Endodermal cell (in vitro differentiated cells): ENCODE measurements at regions not wholly inside any gene's neighbourhood (a gene's known extent, or its start where the extent isn't known, plus 50 kb on each side); places are given as distances from the start of the nearest gene placed in this dataset.

Experiments
- DNase-seq: peaks from one replicate; pipeline ENCODE4 v3.0.0-alpha.2; 2017
- H3K27ac ChIP-seq: 2 replicates; pipeline ENCODE4 v1.5.1; 2013; ENCODE audit warnings: mild to moderate bottlenecking, low read depth, low read length, moderate library complexity
- H3K27me3 ChIP-seq: 2 replicates; pipeline ENCODE4 v1.6.1; 2013; ENCODE audit warnings: mild to moderate bottlenecking, low read length, moderate library complexity; ENCODE audit not compliant: insufficient read depth, control insufficient read depth, poor library complexity, severe bottlenecking
- H3K36me3 ChIP-seq: 2 replicates; pipeline ENCODE4 v1.7.0; 2013; ENCODE audit warnings: mild to moderate bottlenecking, low read length, moderate library complexity; ENCODE audit not compliant: control insufficient read depth, insufficient read depth
- H3K4me1 ChIP-seq: one replicate; pipeline ENCODE4 v1.7.0; 2013; ENCODE audit warnings: low read length; ENCODE audit not compliant: control insufficient read depth, insufficient read depth
- H3K4me3 ChIP-seq: 2 replicates; pipeline ENCODE4 v1.5.1; 2013; ENCODE audit warnings: mild to moderate bottlenecking, low read length, moderate library complexity
- H3K9ac ChIP-seq: 2 replicates; pipeline ENCODE4 v1.6.1; 2013; ENCODE audit warnings: mild to moderate bottlenecking, low read length, moderate library complexity; ENCODE audit not compliant: poor library complexity, severe bottlenecking; ENCODE audit errors: extremely low read depth
- H3K9me3 ChIP-seq: 2 replicates; pipeline ENCODE4 v1.6.1; 2013; ENCODE audit warnings: mild to moderate bottlenecking, low read length, moderate library complexity; ENCODE audit not compliant: control insufficient read depth
- H3K27ac Mint-ChIP-seq: 2 replicates; pipeline ENCODE4 v1.8.0; 2020; ENCODE audit warnings: mixed read lengths
- H3K27me3 Mint-ChIP-seq: 2 replicates; pipeline ENCODE4 v1.8.0; 2021; ENCODE audit warnings: mild to moderate bottlenecking, mixed read lengths; ENCODE audit not compliant: insufficient read depth
- H3K36me3 Mint-ChIP-seq: 2 replicates; pipeline ENCODE4 v1.8.0; 2020; ENCODE audit warnings: low read depth, mixed read lengths
- H3K4me1 Mint-ChIP-seq: 2 replicates; pipeline ENCODE4 v1.8.0; 2020; ENCODE audit warnings: mixed read lengths
- H3K4me3 Mint-ChIP-seq: 2 replicates; pipeline ENCODE4 v1.8.0; 2020; ENCODE audit warnings: mild to moderate bottlenecking, moderate library complexity, mixed read lengths
- H3K9me3 Mint-ChIP-seq: 2 replicates; pipeline ENCODE4 v1.8.0; 2020; ENCODE audit warnings: mild to moderate bottlenecking, mixed read lengths
- WGBS, 2 experiments: methylation state at CpG; one replicate each; pipeline versions ENCODE4 v1.1.5 to v1.1.7; 2013; ENCODE audit warnings: missing lambda C conversion rate in 2 of 2, mixed read lengths in 1 of 2; ENCODE audit not compliant: insufficient coverage in 1 of 2, insufficient read length in 1 of 2; 5-methylcytosine and 5-hydroxymethylcytosine counted together
- TF ChIP-seq, protein P1 (sequence below): fragments of 200-600 bp; sonication (generic); conservative IDR thresholded peaks from 2 replicates; pipeline ENCODE4 v1.5.0; 2021; ENCODE audit warnings: antibody characterized with exemption, mild to moderate bottlenecking

DNA sequence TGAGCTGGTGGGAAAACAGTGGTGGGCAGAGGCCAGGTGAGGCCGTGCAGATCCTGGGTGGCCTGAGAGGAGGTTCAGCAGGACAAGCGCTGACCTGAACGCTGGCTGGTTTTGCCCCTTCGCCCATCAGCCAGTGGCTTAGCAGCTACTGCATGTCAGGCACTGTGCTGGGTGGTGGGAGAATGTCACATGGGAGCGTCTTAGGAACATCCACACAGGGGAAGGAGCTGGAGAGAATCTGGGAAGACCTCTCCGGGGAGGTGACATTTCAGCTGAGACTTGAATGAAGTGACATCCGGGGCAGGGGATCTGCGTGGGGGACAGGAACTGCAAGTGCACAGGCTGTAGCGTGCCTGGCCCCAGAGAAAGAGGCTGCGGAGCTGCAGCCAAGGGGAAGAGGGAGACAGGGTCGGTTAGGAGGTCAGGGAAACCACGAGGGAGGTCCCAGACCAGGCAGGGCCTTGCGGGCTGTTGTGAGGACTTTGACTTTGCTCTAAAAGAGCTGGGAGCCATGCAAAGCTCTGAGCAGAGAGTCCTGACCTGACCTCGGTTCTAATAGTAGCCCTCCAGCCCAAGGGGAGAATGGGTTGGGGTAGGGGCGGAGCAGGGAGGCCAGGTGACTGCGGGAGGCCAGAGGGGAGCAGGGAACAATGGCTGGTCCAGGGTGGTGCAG lies 156.8 kb upstream of the PTPN1 start:
- Mint-ChIP-seq H3K27ac (no peak overlapping the region), H3K4me1 (peaks cover 9% of the 10 kb centered on the region), H3K4me3 (no peak overlapping the region), H3K9me3 (no peaks in the 10 kb centered on the region), H3K27me3 (no peaks in the 10 kb centered on the region), H3K36me3 (no peaks in the 10 kb centered on the region)
- no peaks in the 10 kb centered on the region for H3K9me3 ChIP-seq
- WGBS, 2 experiments, result 77 to 86% methylated on average over 11 to 16 of the region's 16 CpGs
- DNase-seq, result no peak
- H3K4me3 ChIP-seq, result no peak overlapping the region
- no peak overlapping the region for H3K9ac ChIP-seq
- H3K36me3 ChIP-seq, result no peaks in the 10 kb centered on the region
- H3K4me1 ChIP-seq, result no peaks in the 10 kb centered on the region
- TF ChIP-seq, protein P1, sequence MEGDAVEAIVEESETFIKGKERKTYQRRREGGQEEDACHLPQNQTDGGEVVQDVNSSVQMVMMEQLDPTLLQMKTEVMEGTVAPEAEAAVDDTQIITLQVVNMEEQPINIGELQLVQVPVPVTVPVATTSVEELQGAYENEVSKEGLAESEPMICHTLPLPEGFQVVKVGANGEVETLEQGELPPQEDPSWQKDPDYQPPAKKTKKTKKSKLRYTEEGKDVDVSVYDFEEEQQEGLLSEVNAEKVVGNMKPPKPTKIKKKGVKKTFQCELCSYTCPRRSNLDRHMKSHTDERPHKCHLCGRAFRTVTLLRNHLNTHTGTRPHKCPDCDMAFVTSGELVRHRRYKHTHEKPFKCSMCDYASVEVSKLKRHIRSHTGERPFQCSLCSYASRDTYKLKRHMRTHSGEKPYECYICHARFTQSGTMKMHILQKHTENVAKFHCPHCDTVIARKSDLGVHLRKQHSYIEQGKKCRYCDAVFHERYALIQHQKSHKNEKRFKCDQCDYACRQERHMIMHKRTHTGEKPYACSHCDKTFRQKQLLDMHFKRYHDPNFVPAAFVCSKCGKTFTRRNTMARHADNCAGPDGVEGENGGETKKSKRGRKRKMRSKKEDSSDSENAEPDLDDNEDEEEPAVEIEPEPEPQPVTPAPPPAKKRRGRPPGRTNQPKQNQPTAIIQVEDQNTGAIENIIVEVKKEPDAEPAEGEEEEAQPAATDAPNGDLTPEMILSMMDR, result no peak
- no peaks in the 10 kb centered on the region for H3K27me3 ChIP-seq
- H3K27ac ChIP-seq, result no peak overlapping the region

DNA sequence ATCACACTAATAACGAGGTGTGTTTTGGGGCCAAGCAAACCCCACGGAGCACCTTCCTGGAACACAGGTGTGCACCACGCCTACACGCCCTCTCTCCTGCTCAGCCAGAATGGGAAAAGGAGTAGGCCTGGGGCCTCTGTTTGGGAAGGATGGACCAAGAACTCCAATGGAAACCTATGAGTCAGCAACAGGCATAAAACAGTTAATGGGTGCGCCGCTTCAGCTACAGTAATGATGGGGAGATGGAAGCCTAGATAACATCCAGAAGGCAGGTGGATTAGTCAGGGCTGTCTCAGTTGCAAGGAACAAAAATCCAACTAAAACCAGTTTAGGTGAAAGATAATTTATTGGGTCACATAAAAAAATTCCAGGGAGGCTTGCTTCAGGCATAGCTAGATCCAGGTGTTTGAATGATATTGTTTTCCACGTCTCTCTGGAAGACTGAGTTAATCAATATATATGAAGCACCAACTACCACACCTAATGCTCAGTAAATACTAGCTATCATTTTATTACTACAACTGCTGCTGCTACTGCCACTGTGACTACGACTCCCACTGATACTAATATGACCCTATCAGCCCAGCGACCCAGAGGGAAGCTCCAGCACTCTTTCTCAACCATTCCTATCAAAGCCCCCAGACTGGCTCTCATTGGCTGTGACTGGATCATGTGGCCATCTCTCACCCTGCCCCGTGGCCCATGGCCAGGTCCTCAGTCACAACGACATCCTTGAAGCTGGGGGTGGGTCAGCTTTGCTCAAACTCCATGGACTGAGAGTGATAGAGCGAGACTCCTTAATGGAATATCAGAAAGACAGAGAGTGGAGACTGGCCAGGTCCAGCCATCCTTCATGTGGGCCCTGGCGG lies 155.2 kb upstream of the PTPN1 start:
- Histone ChIP-seq H3K4me3 (no peak overlapping the region), H3K27ac (no peak overlapping the region), H3K9me3 (no peaks in the 10 kb centered on the region), H3K36me3 (no peaks in the 10 kb centered on the region), H3K4me1 (no peaks in the 10 kb centered on the region), H3K9ac (no peak overlapping the region), H3K27me3 (no peaks in the 10 kb centered on the region)
- TF ChIP-seq, protein P1, result no peak
- Mint-ChIP-seq H3K9me3 (no peaks in the 10 kb centered on the region), H3K27me3 (no peaks in the 10 kb centered on the region), H3K27ac (no peak overlapping the region), H3K4me3 (no peak overlapping the region), H3K36me3 (no peaks in the 10 kb centered on the region), H3K4me1 (peaks cover 9% of the 10 kb centered on the region)
- no peak for DNase-seq
- 91 to 92% methylated on average over 12 to 13 of the region's 13 CpGs for WGBS, 2 experiments

DNA sequence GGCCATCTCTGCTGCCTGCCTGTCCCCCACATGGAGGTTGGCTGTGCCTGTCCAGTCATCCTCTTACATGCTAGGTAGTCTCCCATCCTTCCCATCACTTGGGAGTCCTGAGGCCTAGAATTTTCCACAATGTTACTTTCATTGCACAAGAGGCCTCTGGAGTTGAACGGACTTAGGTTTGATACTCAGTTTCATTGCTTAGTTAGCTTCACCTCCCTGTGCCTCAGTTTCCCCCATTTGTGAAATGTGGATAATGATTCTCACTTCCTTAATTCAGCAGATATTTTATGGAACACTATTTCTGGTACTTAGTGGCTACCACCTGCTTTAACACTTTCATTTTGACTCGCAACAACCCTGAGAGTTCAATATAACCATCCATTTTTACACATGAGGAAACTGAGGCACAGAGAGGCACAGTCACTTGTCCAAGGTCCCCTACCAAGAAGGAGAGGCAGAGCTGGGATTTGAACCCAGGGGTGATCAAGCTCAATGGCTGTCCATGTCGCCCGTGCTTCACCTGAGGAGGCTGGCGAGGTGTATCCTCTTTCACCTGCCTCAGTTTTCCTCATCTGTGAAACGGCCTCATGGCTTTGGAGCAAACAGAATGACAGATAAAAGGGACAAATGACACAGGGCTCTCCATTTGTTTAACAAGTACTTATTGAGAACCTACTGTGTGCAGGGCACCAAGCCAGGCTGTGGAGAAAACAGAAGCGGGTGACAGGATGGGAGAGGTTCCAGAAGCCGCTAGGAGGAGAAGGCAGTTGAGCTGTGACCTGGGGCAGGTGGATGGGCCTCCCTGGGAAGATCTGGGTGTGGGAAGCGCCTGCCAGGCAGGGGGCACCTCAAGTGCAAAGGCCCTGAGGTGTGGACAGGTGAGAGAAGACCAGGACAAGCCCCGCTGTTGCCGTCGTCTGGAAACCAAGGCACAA lies 154.3 kb upstream of the PTPN1 start:
- no peak overlapping the region for H3K27ac Mint-ChIP-seq
- H3K4me1 ChIP-seq, result no peaks in the 10 kb centered on the region
- no peak overlapping the region for H3K4me3 Mint-ChIP-seq

More for the DNA sequence above, 154.3 kb upstream of the PTPN1 start:
- H3K9ac ChIP-seq, result no peak overlapping the region
- H3K27ac ChIP-seq, result no peak overlapping the region
- peaks cover 9% of the 10 kb centered on the region for H3K4me1 Mint-ChIP-seq
- H3K4me3 ChIP-seq, result no peak overlapping the region
- H3K36me3 Mint-ChIP-seq, result no peaks in the 10 kb centered on the region
- TF ChIP-seq, protein P1, result no peak
- no peaks in the 10 kb centered on the region for H3K27me3 Mint-ChIP-seq
- H3K9me3 ChIP-seq, result no peaks in the 10 kb centered on the region
- no peaks in the 10 kb centered on the region for H3K36me3 ChIP-seq
- H3K27me3 ChIP-seq, result no peaks in the 10 kb centered on the region
- no peaks in the 10 kb centered on the region for H3K9me3 Mint-ChIP-seq
- no peak for DNase-seq
- WGBS, 2 experiments, result 84 to 94% methylated on average over 5 to 12 of the region's 12 CpGs
